Panc1 (cell line): ENCODE measurements at regions not wholly inside any gene's neighbourhood (a gene's known extent, or its start where the extent isn't known, plus 50 kb on each side); places are given as distances from the start of the nearest gene placed in this dataset.

Source experiments
- ATAC-seq: fragments of 200-7000 bp; cut with Tn5 transposase; 2 replicates; pipeline ENCODE4 v1.9.1; 2020; ENCODE audit warnings: mild to moderate bottlenecking, moderate library complexity
- BruUV-seq: library from RNA; stranded (reverse); fragments of 400-500 nt; replicated peaks from 2 replicates; lab custom pipeline; 2021; lab: Mats Ljungman, UMichigan
- CTCF ChIA-PET: fragments of 300-600 bp; sonication (Branson Sonifier 250); formaldehyde crosslinking; loops from one replicate; lab custom pipeline; 2022; ENCODE audit warnings: antibody characterized with exemption; lab: Charles Lee
- POLR2A ChIA-PET: fragments of 300-600 bp; sonication (Branson Sonifier 250); formaldehyde crosslinking; loops from one replicate; lab custom pipeline; 2022; ENCODE audit warnings: antibody characterized with exemption; lab: Charles Lee
- DNase-seq: peaks from one replicate; pipeline ENCODE4 v3.0.0-alpha.2; 2010; ENCODE audit warnings: low read depth, low spot score
- H3K27ac ChIP-seq: 2 replicates; pipeline ENCODE4 v1.5.1; 2011; ENCODE audit warnings: mild to moderate bottlenecking, low read length, inconsistent platforms
- H3K27me3 ChIP-seq: fragments of 200-500 bp; sonication (Bioruptor generic); 2 replicates; pipeline ENCODE4 v1.6.0; 2014; ENCODE audit warnings: low read length, inconsistent platforms; ENCODE audit not compliant: control insufficient read depth, insufficient read depth
- H3K36me3 ChIP-seq: fragments of 200-500 bp; sonication (Bioruptor generic); 2 replicates; pipeline ENCODE4 v1.5.1; 2014; ENCODE audit warnings: inconsistent platforms, mild to moderate bottlenecking, low read length, moderate library complexity; ENCODE audit not compliant: control insufficient read depth, insufficient read depth
- H3K4me1 ChIP-seq: 2 replicates; pipeline ENCODE4 v1.5.1; 2011; ENCODE audit warnings: inconsistent platforms, mild to moderate bottlenecking, low read length, moderate library complexity; ENCODE audit not compliant: control insufficient read depth, insufficient read depth
- H3K4me3 ChIP-seq, 2 experiments: 2 replicates each; pipeline ENCODE4 v1.5.1; 2011 to 2012; ENCODE audit warnings: low read depth in 2 of 2, low read length in 2 of 2, mild to moderate bottlenecking in 2 of 2, inconsistent platforms in 1 of 2, moderate library complexity in 1 of 2
- H3K9me3 ChIP-seq: fragments of 200-500 bp; sonication (Bioruptor generic); 2 replicates; pipeline ENCODE4 v1.5.1; 2014; ENCODE audit warnings: low read depth, mild to moderate bottlenecking, inconsistent platforms, low read length, moderate library complexity; ENCODE audit not compliant: control insufficient read depth, insufficient read depth
- POLR2AphosphoS5 ChIP-seq: IDR thresholded peaks from 2 replicates; pipeline ENCODE4 v1.6.1; 2012; ENCODE audit warnings: mild to moderate bottlenecking, low read depth, low read length, moderate library complexity
- SIN3A ChIP-seq: IDR thresholded peaks from 2 replicates; pipeline ENCODE4 v1.6.1; 2012; ENCODE audit warnings: low read depth, mild to moderate bottlenecking, low read length, moderate library complexity, borderline replicate concordance; ENCODE audit not compliant: insufficient read depth
- TCF7L2 ChIP-seq: IDR thresholded peaks from 2 replicates; pipeline ENCODE4 v1.6.1; 2011; ENCODE audit warnings: mild to moderate bottlenecking, low read depth, low read length, inconsistent platforms
- in situ Hi-C: cut with HindIII; loops from 2 replicates; pipeline ENCODE4 v1.10.0; 2016; ENCODE audit warnings: low sequenced_read_pairs, low pct_unique_long_range_greater_than_20kb
- intact Hi-C: fragments of 100-400 bp; cut with micrococcal nuclease; formaldehyde crosslinking; loops from one replicate; pipeline ENCODE4 v1.10.0; 2022; ENCODE audit not compliant: unreplicated experiment
- TF ChIP-seq, protein P1 (sequence below): fragments of 450-650 bp; IDR thresholded peaks from 2 replicates; pipeline ENCODE4 v1.5.1; 2017; ENCODE audit warnings: mild to moderate bottlenecking
- TF ChIP-seq, protein P2 (sequence below), 2 experiments: IDR thresholded peaks; 2 replicates each; pipeline ENCODE4 v1.6.1; 2011 to 2012; ENCODE audit warnings: low read depth in 2 of 2, control low read depth in 1 of 2, low read length in 1 of 2, mild to moderate bottlenecking in 1 of 2, moderate library complexity in 1 of 2; ENCODE audit not compliant: insufficient read depth in 1 of 2

DNA sequence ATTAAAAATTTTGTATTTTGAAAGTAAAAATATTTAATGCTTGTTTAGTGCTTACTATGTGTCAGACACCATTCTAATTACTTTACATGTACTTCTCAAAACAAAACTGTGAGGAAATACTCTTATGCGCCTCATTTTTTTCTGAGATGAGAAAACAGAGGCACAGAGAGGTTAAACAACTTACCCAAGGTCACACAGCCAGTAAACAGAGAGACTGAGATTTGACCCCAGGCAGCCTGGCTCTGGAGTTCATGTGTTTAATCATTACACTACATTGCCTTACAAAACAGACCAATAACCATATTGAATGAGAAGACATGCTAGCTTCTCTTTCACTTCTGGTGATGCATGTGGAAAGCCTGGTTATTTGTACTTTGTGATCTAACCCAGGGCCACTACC is 86.3 kb downstream of the IGSF1 start:
- DNase-seq (no peak), ATAC-seq (no peak)
- TF ChIP-seq, protein P1, sequence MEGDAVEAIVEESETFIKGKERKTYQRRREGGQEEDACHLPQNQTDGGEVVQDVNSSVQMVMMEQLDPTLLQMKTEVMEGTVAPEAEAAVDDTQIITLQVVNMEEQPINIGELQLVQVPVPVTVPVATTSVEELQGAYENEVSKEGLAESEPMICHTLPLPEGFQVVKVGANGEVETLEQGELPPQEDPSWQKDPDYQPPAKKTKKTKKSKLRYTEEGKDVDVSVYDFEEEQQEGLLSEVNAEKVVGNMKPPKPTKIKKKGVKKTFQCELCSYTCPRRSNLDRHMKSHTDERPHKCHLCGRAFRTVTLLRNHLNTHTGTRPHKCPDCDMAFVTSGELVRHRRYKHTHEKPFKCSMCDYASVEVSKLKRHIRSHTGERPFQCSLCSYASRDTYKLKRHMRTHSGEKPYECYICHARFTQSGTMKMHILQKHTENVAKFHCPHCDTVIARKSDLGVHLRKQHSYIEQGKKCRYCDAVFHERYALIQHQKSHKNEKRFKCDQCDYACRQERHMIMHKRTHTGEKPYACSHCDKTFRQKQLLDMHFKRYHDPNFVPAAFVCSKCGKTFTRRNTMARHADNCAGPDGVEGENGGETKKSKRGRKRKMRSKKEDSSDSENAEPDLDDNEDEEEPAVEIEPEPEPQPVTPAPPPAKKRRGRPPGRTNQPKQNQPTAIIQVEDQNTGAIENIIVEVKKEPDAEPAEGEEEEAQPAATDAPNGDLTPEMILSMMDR: no peak
- TF ChIP-seq, protein P2, sequence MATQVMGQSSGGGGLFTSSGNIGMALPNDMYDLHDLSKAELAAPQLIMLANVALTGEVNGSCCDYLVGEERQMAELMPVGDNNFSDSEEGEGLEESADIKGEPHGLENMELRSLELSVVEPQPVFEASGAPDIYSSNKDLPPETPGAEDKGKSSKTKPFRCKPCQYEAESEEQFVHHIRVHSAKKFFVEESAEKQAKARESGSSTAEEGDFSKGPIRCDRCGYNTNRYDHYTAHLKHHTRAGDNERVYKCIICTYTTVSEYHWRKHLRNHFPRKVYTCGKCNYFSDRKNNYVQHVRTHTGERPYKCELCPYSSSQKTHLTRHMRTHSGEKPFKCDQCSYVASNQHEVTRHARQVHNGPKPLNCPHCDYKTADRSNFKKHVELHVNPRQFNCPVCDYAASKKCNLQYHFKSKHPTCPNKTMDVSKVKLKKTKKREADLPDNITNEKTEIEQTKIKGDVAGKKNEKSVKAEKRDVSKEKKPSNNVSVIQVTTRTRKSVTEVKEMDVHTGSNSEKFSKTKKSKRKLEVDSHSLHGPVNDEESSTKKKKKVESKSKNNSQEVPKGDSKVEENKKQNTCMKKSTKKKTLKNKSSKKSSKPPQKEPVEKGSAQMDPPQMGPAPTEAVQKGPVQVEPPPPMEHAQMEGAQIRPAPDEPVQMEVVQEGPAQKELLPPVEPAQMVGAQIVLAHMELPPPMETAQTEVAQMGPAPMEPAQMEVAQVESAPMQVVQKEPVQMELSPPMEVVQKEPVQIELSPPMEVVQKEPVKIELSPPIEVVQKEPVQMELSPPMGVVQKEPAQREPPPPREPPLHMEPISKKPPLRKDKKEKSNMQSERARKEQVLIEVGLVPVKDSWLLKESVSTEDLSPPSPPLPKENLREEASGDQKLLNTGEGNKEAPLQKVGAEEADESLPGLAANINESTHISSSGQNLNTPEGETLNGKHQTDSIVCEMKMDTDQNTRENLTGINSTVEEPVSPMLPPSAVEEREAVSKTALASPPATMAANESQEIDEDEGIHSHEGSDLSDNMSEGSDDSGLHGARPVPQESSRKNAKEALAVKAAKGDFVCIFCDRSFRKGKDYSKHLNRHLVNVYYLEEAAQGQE (IDR thresholded peaks at IDR 0.05; ENCODE audit: insufficient read depth in 1 of 2, low read depth in 2 of 2, low read length in 1 of 2): no peak
- TF ChIP-seq TCF7L2: no peak
- TF ChIP-seq POLR2AphosphoS5: no peak
- TF ChIP-seq SIN3A: no peak
- Histone ChIP-seq H3K27ac (no peak overlapping the region), H3K36me3 (no peaks in the 10 kb centered on the region), H3K27me3 (no peaks in the 10 kb centered on the region), H3K9me3 (no peaks in the 10 kb centered on the region), H3K4me3 (no peak overlapping the region), H3K4me1 (no peaks in the 10 kb centered on the region)
- BruUV-seq: no TSS peak
- POLR2A ChIA-PET: no interaction called here
- intact Hi-C loops: no loop called here
- CTCF ChIA-PET: no interaction called here
- in situ Hi-C loops: no loop called here

DNA sequence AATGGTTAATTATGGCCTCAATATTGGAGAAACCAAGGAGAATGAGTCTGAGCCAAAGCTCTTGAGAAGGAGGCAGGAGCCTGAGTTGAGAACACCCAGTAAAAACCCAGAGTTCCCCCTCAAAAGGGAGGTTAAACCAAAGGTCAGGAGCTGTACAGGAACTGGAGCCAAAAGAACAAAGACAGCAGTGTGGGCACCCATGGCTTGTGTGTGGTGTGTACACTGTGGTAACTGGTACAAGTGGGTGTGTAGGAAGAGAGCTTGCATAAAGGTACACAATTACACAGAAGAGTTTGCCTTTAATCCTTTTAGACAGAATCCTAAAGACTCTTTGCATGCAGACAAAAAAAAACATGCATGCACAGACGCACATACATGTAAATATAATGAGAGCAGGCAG is 87.1 kb downstream of the IGSF1 start:
- no peaks in the 10 kb centered on the region for H3K9me3 ChIP-seq
- H3K4me3 ChIP-seq: no peak overlapping the region
- H3K27ac ChIP-seq: no peak overlapping the region
- TF ChIP-seq TCF7L2 (no peak), SIN3A (no peak)
- TF ChIP-seq, protein P1: no peak
- ATAC-seq (no peak), DNase-seq (no peak)
- ChIA-PET POLR2A (no interaction called here), CTCF (no interaction called here)
- in situ Hi-C loops: no loop called here
- intact Hi-C loops: no loop called here
- no peaks in the 10 kb centered on the region for H3K27me3 ChIP-seq
- no TSS peak for BruUV-seq
- no peaks in the 10 kb centered on the region for H3K36me3 ChIP-seq
- H3K4me1 ChIP-seq: no peaks in the 10 kb centered on the region
